GM19463 (cell line): ENCODE measurements at regions not wholly inside any gene's neighbourhood (a gene's known extent, or its start where the extent isn't known, plus 50 kb on each side); places are given as distances from the start of the nearest gene placed in this dataset.
A peak's percentile ranks its signal among the peaks of the same experiment; 100 is the strongest.

ENCODE experiments used
- ATAC-seq: cut with Tn5 transposase; IDR thresholded peaks from one replicate; pipeline ENCODE4 v1.9.1; 2021; ENCODE audit warnings: mild to moderate bottlenecking, moderate library complexity; ENCODE audit not compliant: unreplicated experiment

DNA sequence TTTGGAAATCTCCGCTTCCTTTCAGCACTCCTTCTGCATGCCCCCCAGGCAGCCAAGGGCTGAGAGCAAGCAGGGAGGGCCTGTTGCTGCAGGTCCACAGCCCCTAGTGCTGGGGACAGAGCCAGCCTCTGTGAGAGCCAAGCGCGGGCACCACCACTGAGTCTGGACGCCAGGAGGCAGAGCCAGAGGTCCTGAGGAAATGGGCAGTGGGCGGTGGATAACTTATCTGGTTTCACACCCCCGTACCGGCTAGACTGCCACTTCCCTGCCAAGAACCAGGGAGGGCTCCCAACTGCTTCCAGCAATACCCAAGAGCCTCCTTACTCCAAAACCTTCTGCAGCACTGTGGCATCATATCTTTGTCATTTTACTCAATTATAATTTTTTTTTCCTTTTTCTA lies 141.6 kb upstream of the IGF1R start:
- no peak for ATAC-seq

- ATAC-seq = no peak
Measured at GRCh38 chr15:98513428-98513986, 134.8 kb upstream of the IGF1R start.

GRCh38 chr15:98514034-98514622 lies 134.2 kb upstream of the IGF1R start:
- no peak for ATAC-seq

DNA sequence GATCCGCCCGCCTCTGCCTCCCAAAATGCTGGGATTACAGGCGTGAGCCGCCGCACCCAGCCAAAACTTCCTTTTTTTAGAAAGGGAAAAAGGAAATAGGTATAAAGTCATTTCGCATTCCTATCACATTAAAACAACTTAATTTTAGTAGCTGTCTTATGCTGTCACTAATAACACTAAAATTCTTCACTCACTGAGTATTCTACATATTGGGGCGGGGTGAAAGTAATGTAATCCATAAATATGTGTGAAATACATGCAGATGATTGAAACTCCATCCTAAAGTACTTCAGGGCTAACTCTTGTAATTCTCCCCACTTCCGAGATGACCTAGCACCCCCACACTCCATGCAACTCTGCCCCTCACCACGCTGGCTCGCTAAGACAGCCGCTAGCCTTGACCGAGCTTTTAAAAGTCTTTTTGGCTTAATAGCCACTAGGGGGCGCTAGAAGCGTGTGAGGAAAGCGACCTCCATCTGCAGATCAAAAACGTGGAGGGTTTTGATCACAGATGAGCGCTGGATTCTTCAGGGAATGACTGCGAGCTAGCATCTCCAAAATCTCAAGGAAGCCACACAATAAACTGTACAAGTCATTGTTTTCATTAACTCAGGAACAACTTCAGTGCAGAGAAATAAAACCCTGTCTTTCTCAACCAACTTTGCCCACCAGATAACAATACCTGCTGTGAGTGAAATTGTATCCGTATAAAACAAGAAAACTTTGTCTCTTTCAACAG lies 129.3 kb upstream of the IGF1R start:
- peak; percentile 92 for ATAC-seq

DNA sequence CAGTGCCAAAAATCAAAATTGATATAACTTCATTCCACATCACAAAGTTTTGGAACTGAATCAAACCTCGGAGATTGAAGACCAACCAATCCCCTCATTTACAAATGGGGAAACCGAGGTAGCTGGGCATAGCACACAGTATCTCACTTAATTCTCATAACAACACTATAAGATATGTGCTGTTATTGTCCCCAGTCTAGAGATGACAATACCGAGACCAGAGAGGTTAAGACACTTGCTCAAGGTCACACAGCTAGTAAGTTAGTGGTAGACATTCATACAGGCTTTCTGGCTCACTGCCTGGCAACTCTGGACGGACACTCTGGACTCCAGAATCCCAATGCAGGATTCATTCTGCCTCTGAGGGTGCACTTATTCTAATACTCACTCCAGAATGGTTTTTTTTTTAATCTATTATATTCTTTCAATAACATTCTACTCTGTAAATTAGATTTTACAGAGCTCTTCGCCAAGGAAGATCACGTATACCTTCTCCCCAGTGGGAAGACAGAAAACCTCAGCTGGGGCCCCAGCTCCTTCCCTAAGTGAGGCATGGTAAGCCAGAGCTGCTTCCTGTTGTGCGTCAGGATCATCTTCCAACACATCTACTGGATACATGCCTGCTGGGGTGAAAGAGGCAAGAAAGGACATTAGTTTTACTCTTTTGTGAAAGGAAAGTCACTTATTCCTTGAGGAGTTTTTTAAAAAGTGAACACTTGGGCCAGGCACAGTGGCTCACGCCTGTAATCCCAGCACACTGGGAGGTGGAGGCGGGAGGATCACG lies 128.4 kb upstream of the IGF1R start:
- no peak for ATAC-seq

DNA sequence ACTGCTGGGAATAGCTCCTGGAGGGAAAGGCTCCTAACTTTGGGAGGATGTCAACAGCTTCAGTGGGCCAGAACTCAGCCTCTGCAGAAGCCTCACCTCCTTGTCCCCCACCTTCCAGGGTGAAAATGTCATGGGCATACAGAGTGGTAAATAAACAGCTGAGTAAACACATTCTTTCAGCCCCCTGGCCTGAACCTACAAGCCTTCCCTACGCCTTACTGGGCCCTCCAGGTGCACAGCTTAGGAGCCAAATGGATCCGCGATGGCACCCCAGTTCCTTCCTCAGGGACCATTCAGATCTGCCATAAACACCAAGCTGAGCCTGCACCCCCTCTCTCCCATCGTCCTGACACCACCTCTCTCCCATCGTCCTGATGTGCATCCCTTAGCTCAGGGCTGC lies 126.2 kb upstream of the IGF1R start:
- no peak for ATAC-seq

DNA sequence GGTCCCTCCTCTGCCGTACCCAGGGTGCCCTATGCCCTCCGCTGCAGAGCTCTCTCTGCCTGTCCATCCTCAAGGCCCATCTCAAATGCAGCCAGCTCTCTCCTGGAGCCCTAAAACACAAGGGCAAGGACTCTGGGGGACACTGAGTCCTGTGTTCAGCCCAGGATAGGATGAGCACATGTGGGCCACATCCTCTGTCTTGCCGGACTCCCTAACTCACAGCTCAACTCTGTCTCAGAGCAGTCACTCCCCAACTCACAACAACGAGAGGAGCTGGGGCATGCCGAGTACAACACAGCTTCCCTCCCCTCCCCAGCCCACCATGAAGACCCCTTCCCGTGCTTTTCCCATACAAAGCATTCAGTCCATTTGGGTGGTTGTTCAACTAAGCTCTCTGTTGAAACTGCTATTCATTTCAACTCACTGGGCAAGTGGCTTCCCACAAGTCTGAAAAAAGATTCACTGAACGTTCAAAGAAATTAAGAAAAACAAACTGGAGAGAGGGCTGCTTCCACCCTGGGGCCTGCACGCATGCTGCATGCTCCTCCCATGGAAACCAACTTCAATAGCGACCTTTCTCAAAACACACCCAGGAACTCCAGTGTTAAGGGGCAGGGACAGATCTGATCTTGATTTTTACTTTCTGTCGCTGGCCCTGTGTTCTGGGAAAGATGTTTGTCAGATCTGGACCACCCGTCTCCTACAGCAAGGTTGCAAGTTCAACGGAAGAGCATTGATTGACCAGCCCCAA lies 124.3 kb upstream of the IGF1R start:
- ATAC-seq = no peak

DNA sequence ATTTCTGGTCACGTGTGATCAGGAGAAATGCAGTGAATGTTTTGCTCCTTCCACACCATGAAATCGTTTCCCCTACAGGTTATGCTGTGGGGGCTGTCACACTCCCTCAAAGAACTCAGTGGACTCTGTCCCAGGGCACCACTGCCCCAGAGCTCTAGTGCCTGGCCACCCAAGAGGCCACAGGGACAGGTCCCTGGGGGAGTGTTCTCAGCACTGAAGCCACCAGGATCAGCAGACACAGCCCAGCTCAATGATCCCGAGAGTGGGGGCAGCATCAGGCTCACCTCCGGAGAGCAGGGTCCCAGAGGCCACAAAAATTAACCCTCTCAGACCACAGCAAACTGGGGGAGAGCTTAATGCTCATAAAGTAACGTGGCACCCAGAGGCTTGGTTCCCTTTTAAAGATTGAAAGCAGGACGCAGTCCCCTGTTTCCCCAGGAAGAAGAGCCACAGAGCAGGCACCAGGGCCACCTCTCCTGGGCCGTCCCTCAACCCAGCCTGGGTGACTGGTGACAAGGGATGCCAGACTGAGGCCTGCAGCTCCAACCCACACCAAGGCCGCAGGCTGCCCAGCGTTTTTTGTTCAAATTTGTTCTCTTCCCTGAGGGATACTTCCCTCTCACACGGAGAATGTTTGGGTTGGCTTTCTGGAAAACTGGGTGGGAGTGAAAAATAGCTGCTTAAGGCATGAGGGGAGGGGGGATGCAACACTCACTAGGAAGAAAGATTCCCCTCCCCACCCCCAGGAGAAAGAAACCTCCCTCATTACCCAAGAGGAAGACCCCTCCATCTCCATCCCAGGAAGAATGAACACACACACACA lies 123.3 kb upstream of the IGF1R start:
- ATAC-seq = no peak

GRCh38 chr15:98525661-98526001 lies 122.7 kb upstream of the IGF1R start:
- no peak for ATAC-seq

DNA sequence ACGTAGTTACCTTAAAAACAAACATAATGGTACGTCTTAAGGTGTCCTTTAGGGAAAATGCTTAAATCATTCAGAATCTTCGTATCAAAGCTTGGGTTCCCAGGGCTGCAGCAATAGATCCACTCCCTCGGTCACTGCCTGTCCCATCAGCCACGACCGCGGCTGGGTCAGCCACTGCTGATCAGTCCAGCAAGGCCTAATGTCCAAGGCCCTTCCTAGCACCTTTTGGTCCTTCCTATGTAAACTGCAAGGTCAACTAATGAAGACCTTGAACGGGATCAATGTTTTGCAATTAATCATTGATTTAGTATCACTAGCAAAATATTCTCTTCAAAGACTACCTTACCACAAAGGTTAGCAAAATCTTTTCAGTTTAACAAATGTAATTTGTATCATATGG lies 122.2 kb upstream of the IGF1R start:
- no peak for ATAC-seq

DNA sequence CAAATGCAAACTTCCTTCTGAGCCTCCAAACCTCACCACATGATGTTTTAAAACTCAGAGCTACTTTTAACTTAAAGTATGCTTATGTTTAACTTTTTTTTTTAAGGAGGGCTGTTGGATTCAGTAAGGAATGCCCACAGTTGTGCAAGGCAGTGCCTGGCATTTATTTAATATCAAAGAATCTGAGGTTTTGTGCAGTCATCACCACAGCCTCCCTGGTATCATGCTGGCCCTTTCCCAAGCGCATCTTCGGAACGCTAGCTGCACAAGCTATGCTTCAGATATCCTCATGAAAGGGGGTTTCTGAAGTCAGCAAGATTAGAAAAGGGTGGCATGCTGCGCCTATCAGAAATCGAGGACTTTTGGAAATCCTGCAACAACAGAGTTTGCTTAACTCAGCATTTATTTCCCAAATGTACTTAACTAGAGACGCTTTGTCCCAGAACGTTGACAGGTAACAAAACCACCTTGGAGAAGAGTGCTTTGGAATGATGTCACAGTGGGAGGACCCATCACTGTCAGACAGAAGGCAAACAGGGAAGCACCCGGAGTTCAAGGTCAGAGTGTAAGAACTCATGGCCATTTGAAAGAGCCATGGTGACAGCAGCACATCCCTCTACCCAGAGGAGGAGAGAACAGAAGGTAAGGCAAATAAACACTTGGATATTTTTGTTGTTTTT lies 120.2 kb upstream of the IGF1R start:
- no peak for ATAC-seq

DNA sequence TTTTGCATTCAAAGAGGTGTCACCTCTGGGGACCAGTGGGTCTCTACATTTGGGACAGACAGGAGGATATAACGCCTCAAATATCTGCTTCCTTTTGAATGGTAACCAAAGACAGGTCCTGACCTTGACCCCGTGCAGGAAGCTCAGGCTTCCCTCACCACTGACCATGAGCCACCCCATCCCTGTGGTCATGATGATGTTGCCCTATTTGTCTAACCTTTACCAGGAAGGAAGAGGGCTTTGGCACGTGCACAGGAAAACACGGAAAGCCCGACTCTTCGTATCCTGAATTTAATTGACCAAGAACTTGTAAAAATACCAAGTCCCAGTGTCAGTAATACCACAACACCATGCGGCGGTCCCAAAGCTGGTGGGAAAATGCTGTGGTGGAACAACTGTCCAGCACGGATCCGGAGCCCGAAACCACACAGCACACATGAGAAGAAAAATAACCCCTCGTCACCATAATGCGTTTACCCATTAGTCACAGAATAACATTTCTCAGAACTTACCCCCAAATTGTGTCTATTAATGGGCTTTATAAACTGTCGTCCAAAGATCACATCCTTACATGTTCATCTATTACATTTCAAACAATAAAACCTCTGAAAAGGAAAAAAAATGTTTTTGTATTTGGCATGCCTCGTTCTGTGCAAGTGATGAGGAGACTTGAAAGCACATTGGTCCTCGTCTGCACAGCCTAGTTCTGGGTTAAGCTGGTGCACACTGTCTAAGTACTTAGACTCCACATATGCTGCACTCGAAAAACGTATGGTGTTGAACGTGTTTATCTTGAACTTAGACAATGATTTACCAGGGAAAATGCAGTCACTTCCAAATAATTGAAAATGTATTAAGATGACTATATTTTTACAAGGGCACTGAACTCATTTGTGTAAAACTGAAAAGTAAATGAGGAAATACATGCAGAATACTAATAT lies 118.9 kb upstream of the IGF1R start:
- no peak for ATAC-seq

GRCh38 chr15:98530570-98530969 lies 117.8 kb upstream of the IGF1R start:
- no peak for ATAC-seq

- ATAC-seq = no peak
Measured at GRCh38 chr15:98532063-98532462, 116.3 kb upstream of the IGF1R start.

- ATAC-seq = no peak
Measured at GRCh38 chr15:98536976-98537375, 111.4 kb upstream of the IGF1R start.

- ATAC-seq = no peak
Measured at GRCh38 chr15:98537516-98538060, 110.8 kb upstream of the IGF1R start.

GRCh38 chr15:98541519-98541918 lies 106.8 kb upstream of the IGF1R start:
- no peak for ATAC-seq

- ATAC-seq = no peak
Measured at GRCh38 chr15:98543237-98543636, 105.1 kb upstream of the IGF1R start.
